HPDE6-E6E7 (cell line): ENCODE measurements at regions not wholly inside any gene's neighbourhood (a gene's known extent, or its start where the extent isn't known, plus 50 kb on each side); places are given as distances from the start of the nearest gene placed in this dataset.
A peak's percentile ranks its signal among the peaks of the same experiment; 100 is the strongest.

Experiments used
- DNase-seq: peaks from one replicate; pipeline ENCODE4 v3.0.0; 2011; ENCODE audit warnings: missing footprints; ENCODE audit errors: extremely low spot score

DNA sequence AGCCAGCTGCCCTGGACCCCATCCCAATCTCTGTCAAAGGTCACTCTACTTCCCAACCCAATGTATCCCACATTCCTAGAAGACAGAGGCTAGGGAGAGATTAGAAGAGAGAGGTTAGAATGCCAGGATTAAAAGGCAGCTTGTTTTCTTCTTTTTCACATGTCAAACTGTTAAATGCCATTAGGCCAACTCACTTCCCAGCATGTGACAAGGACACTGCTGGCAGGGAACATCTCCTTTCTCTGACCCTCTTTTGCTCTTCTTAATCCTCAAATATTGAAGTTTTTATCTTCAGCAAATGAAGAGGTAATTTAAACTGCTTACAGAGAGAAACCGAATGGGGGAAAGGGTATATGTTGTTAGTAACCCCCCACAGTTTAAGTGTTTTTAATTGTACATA, 89.1 kb downstream of the BBS10 start:
- no peak for DNase-seq

DNA sequence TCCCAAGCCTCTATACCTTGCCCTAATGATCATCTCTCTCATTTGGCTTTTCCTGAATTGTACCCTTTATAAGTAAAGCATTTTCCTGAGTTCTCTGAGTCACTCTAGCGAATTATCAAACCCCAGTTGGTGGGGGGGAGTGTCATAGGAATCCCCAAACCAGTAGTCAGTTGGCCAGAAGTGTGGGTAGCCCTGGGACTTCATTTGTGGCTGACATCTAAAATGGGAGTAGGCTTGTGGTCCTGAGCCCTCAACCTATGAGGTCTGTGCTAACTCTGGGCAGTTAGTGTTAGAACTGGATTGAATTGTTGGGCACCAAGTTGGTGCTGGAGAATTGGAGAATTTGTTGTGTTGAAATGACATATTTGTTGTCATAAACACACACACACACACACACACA, 91.3 kb downstream of the BBS10 start:
- DNase-seq, result no peak

DNA sequence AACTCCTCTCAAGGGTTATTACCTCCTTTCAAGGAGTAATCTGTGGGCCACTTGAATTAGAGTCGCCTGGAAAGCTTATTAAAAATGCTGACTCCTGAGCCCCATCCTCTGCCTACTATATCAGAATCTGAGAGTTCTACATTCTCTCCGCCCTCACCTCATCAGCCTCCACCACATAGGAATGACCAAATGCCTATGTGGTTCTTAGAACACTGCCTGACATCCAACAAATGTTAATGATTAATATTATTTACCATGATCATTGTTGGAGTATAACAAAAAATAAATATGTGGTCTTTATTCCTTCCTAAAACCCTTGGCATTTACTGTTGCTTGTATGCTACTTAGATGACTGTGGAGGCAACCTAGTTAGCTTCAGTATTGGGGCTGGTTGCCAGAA, 91.9 kb downstream of the BBS10 start:
- no peak for DNase-seq

DNA sequence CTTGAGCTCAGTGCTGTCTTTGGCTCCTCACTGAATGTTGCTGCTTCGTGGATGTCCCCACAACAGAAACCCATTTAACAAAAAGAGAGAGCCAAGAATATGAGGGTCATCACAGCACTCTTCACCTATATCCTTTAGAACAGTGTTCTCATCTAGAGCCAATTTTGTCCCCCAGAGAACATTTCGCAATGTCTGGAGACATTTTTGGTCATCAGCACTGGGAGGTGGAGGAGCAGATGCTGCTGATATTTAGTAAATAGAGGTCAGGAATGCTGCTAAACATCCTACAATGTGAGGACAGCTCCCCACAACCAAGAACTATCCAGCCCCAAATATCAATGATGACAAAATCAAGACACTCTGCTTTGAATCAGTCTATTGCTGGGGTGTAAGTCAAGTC, 92.5 kb downstream of the BBS10 start:
- DNase-seq, result no peak

DNA sequence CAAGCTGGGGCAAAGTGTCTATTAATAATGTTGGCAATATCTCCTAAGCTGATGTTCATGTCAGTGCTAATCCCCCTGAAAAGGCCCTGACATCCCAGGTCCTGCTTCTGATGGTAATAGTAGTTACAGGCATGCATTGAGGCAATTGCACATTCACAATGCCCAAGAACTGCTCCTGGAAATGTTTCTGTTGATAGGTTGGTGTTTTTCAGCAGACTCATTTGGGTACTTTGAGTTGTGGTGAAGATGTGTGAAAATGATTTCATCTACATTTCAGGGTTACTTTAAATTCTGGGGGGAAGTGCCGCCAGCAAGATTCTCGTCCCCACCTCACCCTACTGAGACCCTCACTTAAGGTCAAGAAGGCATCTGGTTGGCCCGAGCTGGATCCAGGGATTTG, 92.9 kb downstream of the BBS10 start:
- no peak for DNase-seq

DNA sequence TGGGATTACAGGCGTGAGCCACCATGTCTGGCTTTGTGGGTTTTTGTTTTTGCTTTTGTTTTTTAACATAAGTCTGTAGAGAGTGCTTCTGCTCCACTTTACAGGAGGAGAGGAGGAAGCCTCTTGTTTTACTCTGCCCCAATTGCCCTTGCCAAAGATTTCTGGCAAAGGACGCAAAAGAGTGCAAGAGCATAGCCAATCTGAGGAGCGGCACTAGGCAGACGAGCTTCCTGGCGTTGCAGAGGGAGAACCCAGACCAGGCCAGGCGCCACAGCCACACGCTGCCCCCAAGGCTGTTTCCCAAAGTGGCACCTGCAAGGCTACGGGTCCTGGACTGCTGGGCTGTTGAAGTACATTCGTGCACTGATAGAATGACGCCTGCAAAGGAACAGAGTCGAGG, 96.2 kb downstream of the BBS10 start:
- DNase-seq, result no peak

DNA sequence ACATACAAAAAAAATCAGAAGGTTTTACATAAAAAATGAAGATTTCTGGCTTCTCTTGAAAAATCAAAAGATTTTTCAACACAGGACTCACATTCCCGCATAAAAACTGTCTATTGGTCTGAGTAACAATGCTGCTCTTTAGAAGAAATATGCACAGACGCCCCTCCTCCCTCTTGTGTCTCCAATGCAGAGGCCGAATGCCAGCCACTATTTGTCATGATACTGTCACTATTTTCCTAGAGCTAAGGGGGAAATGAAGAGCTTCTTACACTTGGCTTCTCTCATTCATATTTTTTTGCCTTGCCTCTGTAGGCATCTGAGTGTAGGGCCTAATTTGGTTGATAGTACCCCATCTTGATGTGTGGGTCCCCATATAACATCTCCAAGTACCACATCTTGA, 98.0 kb downstream of the BBS10 start:
- DNase-seq, result no peak

DNA sequence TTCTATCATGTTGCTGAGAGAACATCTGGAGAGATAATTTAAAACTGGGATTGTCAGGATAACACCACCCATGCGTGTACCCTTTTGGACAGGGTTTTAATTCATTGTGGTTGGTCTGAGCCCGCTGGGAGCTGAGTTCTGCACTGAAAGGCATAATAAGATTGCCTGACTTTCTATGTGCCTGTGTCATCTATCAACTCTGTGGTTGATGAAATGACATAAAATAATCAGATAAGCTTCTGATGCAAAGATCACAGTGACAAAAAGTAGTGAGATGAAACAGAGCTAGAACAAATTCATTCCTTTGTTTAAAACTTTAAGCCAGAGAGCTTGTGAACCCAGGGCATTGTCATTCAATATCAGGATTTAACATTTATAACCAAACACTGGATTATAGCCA, 98.7 kb downstream of the BBS10 start:
- DNase-seq, result no peak

DNA sequence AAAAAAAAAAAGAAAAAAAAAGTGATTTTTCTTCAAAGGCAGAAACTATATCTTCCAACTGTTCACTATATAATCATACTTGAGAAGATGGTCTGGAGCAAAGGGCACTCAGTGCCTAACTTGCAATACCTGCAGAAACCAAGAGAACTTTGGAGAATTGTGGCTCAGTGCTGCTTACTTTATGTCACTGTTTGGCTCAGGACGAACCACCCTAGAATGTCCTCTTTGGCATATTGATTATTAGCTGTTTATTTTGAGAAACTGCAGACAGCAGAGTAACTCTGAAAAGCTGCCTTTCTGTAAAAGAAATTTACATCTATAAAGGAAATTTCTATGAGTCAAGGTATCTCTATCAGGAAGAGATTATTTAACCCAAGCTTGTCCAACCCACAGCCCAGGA, 100.2 kb downstream of the BBS10 start:
- DNase-seq, result no peak

DNA sequence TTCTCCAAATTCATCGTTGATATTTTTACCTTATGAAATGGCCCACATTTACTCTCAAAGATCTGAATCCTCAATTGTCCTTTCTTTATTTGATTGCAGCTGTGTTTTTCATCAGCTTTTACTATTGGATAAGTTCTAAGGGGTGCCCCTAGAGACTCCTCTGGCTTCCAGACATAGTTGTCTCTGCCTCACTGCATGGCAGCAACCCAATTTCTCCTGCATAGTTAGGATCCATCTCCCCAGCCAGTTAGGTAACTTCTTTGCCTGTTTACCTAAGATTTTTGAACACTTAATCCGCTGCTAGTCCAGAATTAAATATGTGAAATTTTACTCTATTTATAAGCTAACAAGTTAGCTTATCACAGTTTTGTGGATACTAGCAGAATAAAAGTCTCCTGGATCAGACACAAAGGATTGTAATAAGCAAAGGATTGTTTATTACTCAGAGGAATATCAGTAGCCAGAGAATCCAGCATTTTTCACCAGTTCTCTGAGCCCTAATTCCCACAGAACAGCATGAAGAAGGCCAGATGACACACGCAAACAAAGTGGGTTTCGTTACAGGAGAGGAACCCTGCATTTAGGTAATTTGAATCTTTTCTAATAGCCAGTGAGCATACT, 101.1 kb downstream of the BBS10 start:
- no peak for DNase-seq

DNA sequence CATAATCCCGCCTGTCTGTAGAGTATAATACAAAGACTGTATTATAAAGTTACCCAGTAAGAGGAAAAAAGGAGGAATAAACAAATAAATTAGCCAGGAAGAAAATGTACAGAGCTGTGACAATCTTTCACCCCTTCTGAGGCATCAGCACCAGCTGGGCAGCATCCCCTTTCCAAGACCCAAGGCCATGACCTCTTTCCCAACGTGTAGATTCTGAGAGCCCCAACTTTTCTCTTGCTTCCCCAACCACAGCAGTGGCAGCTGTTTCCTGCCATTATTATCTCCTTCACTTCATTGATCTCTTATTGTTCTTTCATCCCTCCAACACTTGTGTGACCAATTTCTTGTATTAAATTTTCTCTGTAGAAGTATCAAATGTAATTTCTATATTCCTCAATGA, 101.6 kb downstream of the BBS10 start:
- no peak for DNase-seq

DNA sequence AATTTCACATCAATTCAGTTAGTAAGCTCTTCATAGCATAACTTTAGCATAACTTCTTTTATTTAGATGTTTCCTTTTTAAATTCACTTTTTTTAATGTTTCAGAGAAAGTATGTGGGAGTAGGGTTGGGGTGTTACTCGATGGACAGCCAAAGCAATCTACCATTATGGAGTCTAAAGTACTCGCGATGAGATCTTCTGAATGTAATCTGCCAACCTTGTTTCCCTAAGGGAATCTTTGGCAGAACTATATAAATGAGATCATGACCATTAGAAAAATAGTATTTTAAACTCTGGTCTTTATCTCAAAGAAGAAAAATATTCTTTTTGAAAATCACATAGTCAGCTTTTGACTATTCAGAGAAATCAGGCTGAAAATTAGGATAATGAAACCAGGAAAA, 103.9 kb downstream of the BBS10 start:
- no peak for DNase-seq

DNA sequence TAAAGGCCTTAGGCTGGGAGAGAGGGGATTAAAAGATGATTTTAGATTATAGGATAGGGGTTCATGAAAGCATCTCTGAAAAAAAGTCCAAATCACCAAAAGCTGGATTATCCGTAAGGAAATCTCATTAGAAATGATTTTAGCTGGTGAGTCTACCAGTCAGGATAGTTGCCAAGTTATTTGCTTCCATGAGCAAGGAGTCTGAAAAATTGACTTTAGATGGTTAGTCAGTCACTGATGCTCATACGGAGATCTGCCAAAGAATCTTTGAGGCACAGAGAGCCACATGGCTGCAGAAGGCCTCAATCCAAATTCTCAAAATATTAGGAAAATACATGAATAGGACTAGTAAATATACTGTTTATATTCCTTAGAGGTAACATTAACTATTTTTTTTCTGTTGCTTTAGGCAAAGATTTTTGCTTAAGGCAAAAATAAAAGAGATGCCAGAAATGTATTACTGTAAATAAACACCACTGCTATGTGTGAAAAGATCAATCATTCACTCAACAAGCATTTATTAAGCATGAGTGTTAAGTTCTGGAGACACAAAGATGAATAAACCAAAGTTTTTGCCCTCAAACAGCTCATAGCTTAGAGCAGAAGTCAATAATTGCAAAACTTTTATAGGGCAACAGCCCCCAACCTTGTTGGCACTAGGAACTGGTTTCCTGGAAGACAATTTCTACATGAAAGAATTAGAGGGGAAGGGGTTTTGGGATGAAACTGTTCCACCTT, 105.2 kb downstream of the BBS10 start:
- no peak for DNase-seq

DNA sequence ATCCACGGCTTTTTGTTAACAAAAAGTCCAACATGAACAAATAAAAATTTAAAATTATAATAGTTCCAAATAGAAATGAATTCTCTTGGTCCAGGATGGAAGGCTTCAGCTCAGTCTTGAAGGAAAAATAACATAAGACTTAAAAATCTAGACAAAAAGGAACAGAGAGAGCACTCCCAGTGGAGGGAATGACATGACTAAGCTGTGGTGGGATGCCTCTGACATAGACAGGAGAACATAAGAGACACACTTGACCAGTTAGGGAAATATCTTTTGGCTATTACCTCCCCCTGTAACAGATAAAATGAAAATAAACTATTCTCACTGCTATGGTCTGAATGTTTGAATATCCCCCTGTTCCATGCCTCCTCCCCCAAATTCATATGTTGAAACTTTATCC, 106.8 kb downstream of the BBS10 start:
- no peak for DNase-seq

DNA sequence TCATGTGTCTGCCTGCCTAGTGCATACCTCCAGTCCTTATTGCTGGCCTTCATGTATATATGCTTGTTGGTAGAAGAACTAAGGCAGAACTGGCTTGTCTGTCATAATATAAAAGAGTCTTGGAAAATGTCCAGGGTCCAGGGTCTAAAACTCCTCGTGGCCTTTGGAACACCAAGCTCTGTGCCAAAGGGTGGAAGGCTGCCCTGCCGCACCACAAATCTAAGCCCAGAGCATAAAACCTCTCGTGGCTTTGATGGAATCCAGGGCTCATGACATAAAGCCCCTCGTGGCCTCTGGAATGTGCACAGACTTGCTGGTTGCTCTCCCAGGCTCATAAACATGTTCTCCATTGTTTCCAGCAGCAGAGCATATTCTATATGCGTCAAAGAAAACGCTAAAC, 107.9 kb downstream of the BBS10 start:
- DNase-seq, result no peak

DNA sequence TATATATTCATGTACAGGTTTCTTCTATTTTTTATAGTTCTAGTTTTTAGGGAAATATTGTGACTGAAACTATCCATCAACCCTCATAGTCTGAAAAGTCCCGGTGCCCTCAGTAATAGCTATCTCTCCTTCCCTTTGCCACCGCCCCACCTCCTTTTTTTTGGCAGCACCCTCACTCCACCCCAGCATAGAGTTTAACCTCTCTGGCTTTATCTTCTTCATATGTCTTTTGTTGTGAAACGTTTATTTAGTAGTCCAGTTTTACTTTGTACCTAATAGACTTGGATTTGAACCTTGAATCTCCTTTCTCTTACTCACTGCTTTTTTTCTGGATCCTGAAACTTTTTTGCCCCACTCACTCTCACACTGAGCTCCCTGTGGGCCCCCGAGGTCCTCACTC, 109.5 kb downstream of the BBS10 start:
- DNase-seq, result no peak

DNA sequence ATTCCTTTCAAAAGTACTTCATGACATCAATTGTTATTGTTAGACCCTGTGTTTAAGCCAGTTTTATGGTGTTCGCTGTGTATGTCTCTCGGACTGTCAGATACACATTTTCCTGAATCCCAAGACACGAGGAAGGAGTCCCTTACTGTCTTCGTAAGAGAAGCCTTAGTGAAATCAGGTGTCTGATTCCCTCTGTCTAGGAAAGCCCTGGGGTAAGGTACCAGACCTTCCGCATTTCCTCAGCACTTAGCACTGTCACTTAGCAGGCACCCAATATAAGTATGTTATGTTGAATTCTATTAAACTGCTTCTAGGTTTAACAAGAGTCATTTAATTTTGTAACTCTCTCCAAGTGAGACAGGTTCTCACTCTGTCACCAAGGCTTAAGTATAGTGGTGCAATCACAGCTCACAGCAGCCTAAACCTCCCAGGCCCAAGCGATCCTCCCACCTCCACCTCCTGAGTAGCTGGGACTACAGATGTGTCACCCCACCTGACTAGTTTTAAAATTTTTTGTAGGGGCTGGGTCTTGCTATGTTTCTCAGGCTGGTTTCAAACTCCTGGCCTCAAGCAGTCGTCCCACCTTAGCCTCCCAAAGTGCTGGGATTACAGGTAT, 111.0 kb downstream of the BBS10 start:
- peak; percentile 16 for DNase-seq

DNA sequence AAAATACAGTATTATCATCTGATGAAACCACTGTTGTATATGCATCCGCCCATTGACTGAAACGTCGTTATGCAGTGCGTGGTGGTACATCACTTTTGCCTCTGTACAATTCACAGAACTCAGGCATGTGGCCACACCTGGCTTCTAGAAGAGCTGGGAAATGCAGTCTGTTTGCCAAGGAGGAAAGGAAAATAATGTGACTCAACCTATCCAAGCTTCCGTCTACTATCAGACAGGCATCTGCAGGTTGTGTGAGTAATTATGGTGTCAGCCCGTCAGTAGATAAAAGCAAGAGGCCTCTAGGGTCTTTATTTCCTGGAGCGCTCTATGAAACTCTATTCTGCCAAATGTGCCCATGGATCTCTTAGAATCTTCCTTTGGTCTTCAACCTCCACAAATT, 111.6 kb downstream of the BBS10 start:
- DNase-seq, result peak; percentile 90

DNA sequence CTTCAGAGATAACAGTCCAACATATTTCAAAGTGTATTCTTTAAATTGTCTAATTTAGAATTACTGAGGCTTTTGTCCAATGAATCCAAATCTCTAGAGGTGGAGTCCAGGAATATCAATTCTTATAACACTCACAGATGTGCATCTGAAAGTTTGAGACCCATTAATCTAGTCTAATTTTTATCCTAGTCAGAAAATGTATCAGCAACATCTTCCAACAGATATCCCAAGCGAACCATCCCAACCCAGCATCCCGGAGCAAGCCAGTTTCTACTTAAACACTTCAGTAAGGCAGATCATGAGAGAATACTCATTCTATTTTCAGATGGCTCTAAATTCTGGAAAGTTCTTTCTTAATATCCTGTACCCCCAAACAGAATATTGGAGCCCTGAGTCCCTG, 113.5 kb downstream of the BBS10 start:
- no peak for DNase-seq

DNA sequence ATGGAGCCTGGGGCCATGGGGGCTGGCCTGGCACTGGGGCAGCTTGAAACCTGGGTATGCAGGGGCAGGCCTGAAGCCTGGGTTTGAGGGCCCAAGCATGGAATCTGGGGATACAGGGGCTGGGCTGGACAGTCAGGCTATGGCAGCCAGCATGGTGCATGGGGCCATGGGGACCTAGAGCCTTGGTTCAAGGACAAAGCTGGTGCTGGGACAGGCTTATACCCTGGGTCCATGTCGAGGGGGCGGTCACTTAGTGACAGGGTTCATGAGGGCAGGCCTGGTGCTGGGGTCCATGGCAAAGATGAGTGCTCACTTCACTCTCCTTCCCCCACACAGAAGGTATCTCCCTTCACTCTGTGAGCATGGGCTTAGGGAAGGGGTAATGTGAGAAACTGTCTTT, 116.2 kb downstream of the BBS10 start:
- DNase-seq, result no peak

DNA sequence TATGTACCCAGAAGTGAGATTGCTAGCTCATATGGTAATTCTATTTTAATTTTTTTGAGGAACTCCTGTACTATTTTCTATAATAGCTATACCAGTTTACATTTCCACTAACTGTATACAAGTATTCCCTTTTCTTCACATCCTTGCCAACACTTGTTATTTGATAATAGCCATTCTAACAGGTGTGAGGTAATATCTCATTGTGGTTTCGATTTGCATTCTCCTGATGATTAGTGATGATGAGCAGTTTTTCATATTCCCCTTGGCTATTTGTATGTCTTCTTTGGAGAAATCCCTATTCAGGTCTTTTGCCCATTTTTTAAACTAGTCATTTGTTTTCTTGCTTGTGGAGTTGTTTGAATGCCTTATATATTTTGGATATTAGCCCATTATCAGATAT, 121.3 kb downstream of the BBS10 start:
- no peak for DNase-seq

DNA sequence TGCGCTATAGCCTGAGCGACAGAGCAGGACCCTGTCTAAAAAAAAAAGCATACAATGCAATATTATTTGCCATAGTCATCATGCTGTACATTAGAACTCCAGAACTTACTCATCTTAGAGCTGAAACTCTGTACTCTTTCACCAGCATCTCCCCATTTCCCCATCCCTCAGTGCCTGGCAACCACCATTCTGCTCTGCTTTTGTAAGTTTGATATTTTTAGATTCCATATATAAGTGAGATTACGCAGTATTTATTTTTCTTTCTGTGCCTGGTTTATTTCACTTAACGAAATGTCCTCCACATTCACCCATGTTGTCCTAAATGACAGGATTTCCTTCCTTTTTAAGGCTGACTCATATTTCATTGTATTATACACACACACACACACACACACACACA, 121.8 kb downstream of the BBS10 start:
- no peak for DNase-seq

DNA sequence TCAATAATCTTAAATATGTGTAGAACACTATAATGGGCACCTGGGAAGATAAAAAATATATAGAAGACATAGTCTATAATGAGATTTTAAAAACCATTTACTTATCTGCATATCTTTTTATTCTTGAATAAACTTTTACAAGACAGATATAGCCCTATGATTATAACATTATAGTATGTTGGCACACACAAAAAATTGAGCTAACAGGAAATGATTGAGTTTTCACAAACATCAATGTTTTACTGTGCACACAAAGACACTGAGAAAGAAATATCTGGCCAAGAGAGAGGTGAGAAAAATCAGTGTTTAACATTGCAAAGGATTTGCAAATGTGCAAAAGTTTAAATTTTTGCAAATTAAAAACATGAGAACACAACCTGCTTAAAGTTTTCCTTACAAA, 124.3 kb downstream of the BBS10 start:
- DNase-seq, result no peak

DNA sequence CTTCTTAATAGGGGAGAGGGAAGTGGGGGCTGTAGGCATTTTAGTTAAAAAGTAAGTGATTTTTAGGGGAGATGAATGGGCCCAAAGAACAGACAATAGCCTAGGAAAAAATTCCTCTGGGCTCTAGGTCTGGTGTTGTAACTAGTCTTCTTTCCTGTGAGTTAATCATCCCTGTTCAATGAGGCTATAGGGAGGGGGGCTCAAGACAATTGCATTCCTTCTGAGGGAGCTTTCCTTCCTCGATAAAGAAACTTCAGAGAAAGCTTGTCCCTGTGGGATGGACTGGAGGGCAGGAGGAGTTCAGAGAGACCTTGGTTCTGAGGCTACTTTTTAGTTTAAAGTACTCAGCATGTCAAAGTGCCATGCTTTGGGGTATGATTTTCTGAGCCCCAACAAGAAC, 127.2 kb downstream of the BBS10 start:
- no peak for DNase-seq
